ENCODE measurements at regions not wholly inside any gene's neighbourhood (a gene's known extent, or its start where the extent isn't known, plus 50 kb on each side); places are given as distances from the start of the nearest gene placed in this dataset.

- 87 to 88% methylated on average over 7 of the region's 7 CpGs for whole genome bisulfite sequencing, 2 donors
Measured at GRCh38 chr5:24272741-24273140, 372.0 kb downstream of the CDH10 start.

GRCh38 chr5:24280215-24280614 is 364.6 kb downstream of the CDH10 start:
- DNase-seq: no peak
- H3K36me3 ChIP-seq (ENCODE audit: control insufficient read depth in 4 of 4, insufficient read depth in 4 of 4, low read length in 4 of 4): no peaks in the 10 kb centered on the region
- no peaks in the 10 kb centered on the region for H3K4me1 ChIP-seq (ENCODE audit: control insufficient read depth in 5 of 5, insufficient read depth in 5 of 5, low read length in 5 of 5)
- peaks cover 0 to 2% (median 0%) of the 10 kb centered on the region in 4 donors for H3K9me3 ChIP-seq (ENCODE audit: control insufficient read depth in 4 of 4, insufficient read depth in 3 of 4, low read length in 3 of 4)
- TF ChIP-seq CTCF (IDR thresholded peaks at IDR 0.05; ENCODE audit: control extremely low read depth, extremely low read depth): no peak
- no peak overlapping the region for H3K27ac ChIP-seq (ENCODE audit: low read depth in 1 of 2, low read length in 1 of 2)
- WGBS, 2 donors: 74 to 75% methylated on average over 5 of the region's 5 CpGs
- ATAC-seq (ENCODE audit: insufficient read depth, low FRiP score): no peak
- no peak overlapping the region for H3K4me3 ChIP-seq
- no peaks in the 10 kb centered on the region for H3K27me3 ChIP-seq (ENCODE audit: control insufficient read depth in 3 of 3, insufficient read depth in 3 of 3, low read length in 2 of 3)
- no peak overlapping the region for H3K9ac ChIP-seq (ENCODE audit: insufficient read depth in 1 of 2, low read length in 2 of 2)

More at GRCh38 chr5:24272741-24273140, 372.0 kb downstream of the CDH10 start:
- H3K9me3 ChIP-seq (ENCODE audit: control insufficient read depth in 4 of 4, insufficient read depth in 3 of 4, low read length in 3 of 4): no peaks in the 10 kb centered on the region
- H3K4me3 ChIP-seq: no peak overlapping the region
- H3K27me3 ChIP-seq (ENCODE audit: control insufficient read depth in 3 of 3, insufficient read depth in 3 of 3, low read length in 2 of 3): no peaks in the 10 kb centered on the region
- ATAC-seq (ENCODE audit: insufficient read depth, low FRiP score) (no peak), DNase-seq (no peak)
- no peaks in the 10 kb centered on the region for H3K36me3 ChIP-seq (ENCODE audit: control insufficient read depth in 4 of 4, insufficient read depth in 4 of 4, low read length in 4 of 4)
- no peaks in the 10 kb centered on the region for H3K4me1 ChIP-seq (ENCODE audit: control insufficient read depth in 5 of 5, insufficient read depth in 5 of 5, low read length in 5 of 5)
- no peak for TF ChIP-seq CTCF (IDR thresholded peaks at IDR 0.05; ENCODE audit: control extremely low read depth, extremely low read depth)
- no peak overlapping the region for H3K9ac ChIP-seq (ENCODE audit: insufficient read depth in 1 of 2, low read length in 2 of 2)
- H3K27ac ChIP-seq (ENCODE audit: low read depth in 1 of 2, low read length in 1 of 2): no peak overlapping the region

DNA sequence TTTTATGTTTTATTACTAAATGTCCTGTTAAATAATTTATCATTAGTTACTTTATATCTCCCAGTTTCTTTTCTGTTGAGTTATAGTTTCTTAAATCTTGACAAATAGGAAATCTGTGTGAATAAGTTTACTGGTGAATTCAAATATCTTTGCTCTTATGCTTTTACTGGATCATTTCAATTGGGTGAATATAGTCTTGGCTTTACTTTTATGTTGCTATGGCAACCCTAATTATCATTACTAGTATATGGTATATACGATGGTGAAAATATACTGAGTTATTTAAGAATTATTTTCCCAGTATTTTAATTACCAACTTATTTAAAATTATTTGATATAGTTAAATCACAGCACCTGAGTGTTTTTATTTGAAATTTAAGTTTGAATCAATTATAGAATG is 363.0 kb downstream of the CDH10 start:
- 51 to 66% methylated on average over 1 of the region's 1 CpG for WGBS, 2 donors
- Histone ChIP-seq H3K9me3 (ENCODE audit: control insufficient read depth in 4 of 4, insufficient read depth in 3 of 4, low read length in 3 of 4) (peaks cover 0 to 2% (median 0%) of the 10 kb centered on the region in 4 donors), H3K36me3 (ENCODE audit: control insufficient read depth in 4 of 4, insufficient read depth in 4 of 4, low read length in 4 of 4) (no peaks in the 10 kb centered on the region), H3K9ac (ENCODE audit: insufficient read depth in 1 of 2, low read length in 2 of 2) (no peak overlapping the region), H3K27ac (ENCODE audit: low read depth in 1 of 2, low read length in 1 of 2) (no peak overlapping the region), H3K4me1 (ENCODE audit: control insufficient read depth in 5 of 5, insufficient read depth in 5 of 5, low read length in 5 of 5) (no peaks in the 10 kb centered on the region), H3K27me3 (ENCODE audit: control insufficient read depth in 3 of 3, insufficient read depth in 3 of 3, low read length in 2 of 3) (no peaks in the 10 kb centered on the region), H3K4me3 (no peak overlapping the region)
- TF ChIP-seq CTCF (IDR thresholded peaks at IDR 0.05; ENCODE audit: control extremely low read depth, extremely low read depth): no peak
- DNase-seq (no peak), ATAC-seq (ENCODE audit: insufficient read depth, low FRiP score) (no peak)
